ENCODE measurements at regions not wholly inside any gene's neighbourhood (a gene's known extent, or its start where the extent isn't known, plus 50 kb on each side); places are given as distances from the start of the nearest gene placed in this dataset.

- TF ChIP-seq CTCF (IDR thresholded peaks at IDR 0.05) (no peak), POLR2AphosphoS5 (IDR thresholded peaks at IDR 0.05; ENCODE audit: insufficient read depth in 1 of 2, low read depth in 1 of 2) (no peak)
Observed at GRCh38 chr4:14883166-14883565, 119.1 kb upstream of the CPEB2 start.

All from vagina (tissue), 2 donors.